Ascending aorta (tissue), 2 donors: ENCODE measurements at regions not wholly inside any gene's neighbourhood (a gene's known extent, or its start where the extent isn't known, plus 50 kb on each side); places are given as distances from the start of the nearest gene placed in this dataset.
A peak's percentile ranks its signal among the peaks of the same experiment; 100 is the strongest.
"Not testable (repeated sequence)": the region's sequence is repeated elsewhere in the genome, so short reads cannot be mapped to it uniquely, and the experiment has no call there.

ENCODE experiments used
- DNase-seq, 2 donors: peaks; one replicate each; pipeline ENCODE4 v3.0.0-alpha.2; 2019; ENCODE audit warnings: low spot score in 2 of 2
- H3K27ac ChIP-seq, 2 donors: fragments of 200-600 bp; sonication (generic); one replicate each; pipeline ENCODE4 v1.5.1; 2016 to 2017; ENCODE audit warnings: mild to moderate bottlenecking in 1 of 2
- H3K27me3 ChIP-seq: fragments of 200-600 bp; sonication (generic); one replicate; pipeline ENCODE4 v1.5.1; 2017
- H3K36me3 ChIP-seq, 2 donors: fragments of 200-600 bp; sonication (generic); one replicate each; pipeline ENCODE4 v1.5.1; 2016
- H3K4me1 ChIP-seq, 2 donors: fragments of 200-600 bp; sonication (generic); one replicate each; pipeline ENCODE4 v1.5.1; 2016 to 2017; ENCODE audit warnings: mild to moderate bottlenecking in 1 of 2
- H3K4me3 ChIP-seq, 2 donors: fragments of 200-600 bp; sonication (generic); one replicate each; pipeline ENCODE4 v1.5.1; 2016 to 2017; ENCODE audit warnings: mild to moderate bottlenecking in 1 of 2
- H3K9me3 ChIP-seq, 2 donors: fragments of 200-600 bp; sonication (generic); one replicate each; pipeline ENCODE4 v1.5.1; 2016
- intact Hi-C: fragments of 100-400 bp; cut with DNase I; formaldehyde crosslinking; loops from one replicate; pipeline ENCODE4 v1.15.1; 2023
- TF ChIP-seq, protein P1 (sequence below), 3 experiments: fragments of 200-600 bp in 2 of 3; fragments of 450-650 bp in 1 of 3; sonication (generic) in 2 of 3; IDR thresholded peaks; one replicate each; pipeline ENCODE4 v1.5.1; 2016 to 2019; ENCODE audit warnings: antibody characterized with exemption in 3 of 3, mild to moderate bottlenecking in 1 of 3, moderate library complexity in 1 of 3

DNA sequence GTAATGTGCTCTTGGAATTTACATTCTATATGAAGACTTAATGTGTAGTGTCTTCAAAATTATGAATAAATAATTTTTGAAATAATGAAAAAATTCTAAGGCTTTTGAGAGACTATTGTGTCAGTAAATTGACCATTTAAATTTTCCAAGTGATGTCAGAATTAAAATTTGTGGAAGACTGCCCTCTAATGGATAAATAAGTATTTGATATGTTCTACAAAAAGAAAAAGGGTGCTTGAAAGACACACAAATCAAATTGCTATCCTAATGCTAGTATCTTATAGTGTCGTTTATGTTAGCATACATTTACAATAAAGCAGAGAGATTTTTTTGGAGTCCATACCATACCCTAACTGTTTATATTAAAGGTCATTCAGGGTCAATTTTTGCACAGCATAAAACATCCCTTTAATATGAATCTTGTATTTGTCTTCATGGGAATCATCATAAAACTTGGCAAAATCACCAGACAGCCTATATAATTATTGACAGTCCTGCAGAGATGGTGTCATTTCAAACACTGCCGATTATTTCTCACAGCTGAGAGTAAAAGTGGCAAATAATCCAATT lies 120.8 kb upstream of the SLC27A6 start:
- Histone ChIP-seq H3K4me3 (no peak overlapping the region), H3K36me3 (no peaks in the 10 kb centered on the region), H3K9me3 (peaks cover 0 to 8% of the 10 kb centered on the region in 2 donors), H3K27me3 (no peaks in the 10 kb centered on the region), H3K27ac (no peak overlapping the region), H3K4me1 (no peaks in the 10 kb centered on the region)
- TF ChIP-seq, protein P1, sequence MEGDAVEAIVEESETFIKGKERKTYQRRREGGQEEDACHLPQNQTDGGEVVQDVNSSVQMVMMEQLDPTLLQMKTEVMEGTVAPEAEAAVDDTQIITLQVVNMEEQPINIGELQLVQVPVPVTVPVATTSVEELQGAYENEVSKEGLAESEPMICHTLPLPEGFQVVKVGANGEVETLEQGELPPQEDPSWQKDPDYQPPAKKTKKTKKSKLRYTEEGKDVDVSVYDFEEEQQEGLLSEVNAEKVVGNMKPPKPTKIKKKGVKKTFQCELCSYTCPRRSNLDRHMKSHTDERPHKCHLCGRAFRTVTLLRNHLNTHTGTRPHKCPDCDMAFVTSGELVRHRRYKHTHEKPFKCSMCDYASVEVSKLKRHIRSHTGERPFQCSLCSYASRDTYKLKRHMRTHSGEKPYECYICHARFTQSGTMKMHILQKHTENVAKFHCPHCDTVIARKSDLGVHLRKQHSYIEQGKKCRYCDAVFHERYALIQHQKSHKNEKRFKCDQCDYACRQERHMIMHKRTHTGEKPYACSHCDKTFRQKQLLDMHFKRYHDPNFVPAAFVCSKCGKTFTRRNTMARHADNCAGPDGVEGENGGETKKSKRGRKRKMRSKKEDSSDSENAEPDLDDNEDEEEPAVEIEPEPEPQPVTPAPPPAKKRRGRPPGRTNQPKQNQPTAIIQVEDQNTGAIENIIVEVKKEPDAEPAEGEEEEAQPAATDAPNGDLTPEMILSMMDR (IDR thresholded peaks at IDR 0.05), result peak in 2 of 3 experiments; percentile 29 to 52
- DNase-seq, result no peak
- intact Hi-C loops, result loop anchor here (2.0 kb wide), 2 partner anchors 178 to 628 kb away; no protein-coding TSS in a partner anchor

- Histone ChIP-seq H3K27ac (no peak overlapping the region), H3K4me1 (no peaks in the 10 kb centered on the region), H3K9me3 (peaks cover 0 to 23% of the 10 kb centered on the region in 2 donors), H3K4me3 (no peak overlapping the region), H3K27me3 (no peaks in the 10 kb centered on the region), H3K36me3 (no peaks in the 10 kb centered on the region)
- TF ChIP-seq, protein P1 (IDR thresholded peaks at IDR 0.05), result no peak
- intact Hi-C loops, result no loop called here
- DNase-seq, result no peak
These were observed 115.2 kb upstream of the SLC27A6 start for GRCh38 chr5:128850049-128850448.

DNA sequence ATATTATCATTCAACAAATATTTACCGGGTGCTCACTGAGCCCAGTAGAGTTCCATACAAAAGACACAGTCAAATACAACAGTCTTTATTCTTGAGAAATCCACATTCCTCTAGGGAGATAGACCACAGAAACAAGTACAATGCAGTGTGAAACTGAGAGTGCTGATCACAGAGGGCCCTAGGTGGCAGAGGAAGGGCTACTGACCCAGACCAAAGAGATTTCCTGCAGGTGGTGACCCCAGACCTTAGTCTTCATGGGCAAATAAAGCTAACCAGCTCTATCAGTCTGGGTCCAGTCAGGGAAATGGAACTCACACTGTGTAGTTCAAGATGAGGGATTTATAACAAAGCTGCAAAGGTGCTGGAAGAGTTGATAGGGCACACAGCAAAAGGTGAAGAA lies 110.4 kb upstream of the SLC27A6 start:
- TF ChIP-seq, protein P1 (IDR thresholded peaks at IDR 0.05), result no peak
- Histone ChIP-seq H3K27ac (no peak overlapping the region), H3K4me1 (no peaks in the 10 kb centered on the region), H3K9me3 (peaks cover 0 to 10% of the 10 kb centered on the region in 2 donors), H3K4me3 (no peak overlapping the region), H3K36me3 (no peaks in the 10 kb centered on the region), H3K27me3 (no peaks in the 10 kb centered on the region)
- DNase-seq, result no peak
- intact Hi-C loops, result no loop called here

DNA sequence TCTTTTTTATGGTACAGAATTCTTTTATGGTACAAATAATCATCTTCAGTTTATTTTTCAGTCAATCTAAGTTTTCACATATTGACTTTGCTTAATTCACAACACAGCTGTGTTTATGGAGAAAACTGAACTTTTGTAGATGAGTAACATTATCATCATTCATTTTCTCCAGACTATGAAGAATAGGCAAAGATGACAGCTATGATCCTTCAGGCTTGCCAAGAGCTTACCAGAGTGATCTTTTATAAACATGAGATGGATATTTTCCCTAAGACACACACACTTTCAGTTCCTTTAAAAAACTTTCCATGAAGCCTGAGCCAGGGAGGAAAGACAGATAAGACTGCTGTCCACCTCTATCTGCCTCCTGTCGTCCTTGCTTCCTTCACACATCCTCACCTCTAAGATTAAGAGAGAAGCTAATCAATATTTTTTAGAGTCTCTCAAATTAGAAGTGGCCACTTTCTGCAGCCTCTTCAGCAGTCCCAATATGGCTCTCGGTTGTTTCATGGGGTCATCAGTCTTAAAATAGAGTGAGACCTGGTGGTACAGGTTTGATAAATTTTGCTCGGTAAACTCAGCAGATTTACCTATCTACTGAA lies 108.1 kb upstream of the SLC27A6 start:
- intact Hi-C loops, result no loop called here
- H3K9me3 ChIP-seq, result no peaks in the 10 kb centered on the region
- H3K4me3 ChIP-seq, result no peak overlapping the region
- H3K4me1 ChIP-seq, result no peaks in the 10 kb centered on the region
- H3K36me3 ChIP-seq, result no peaks in the 10 kb centered on the region
- no peak overlapping the region for H3K27ac ChIP-seq
- H3K27me3 ChIP-seq, result no peaks in the 10 kb centered on the region
- no peak for DNase-seq
- TF ChIP-seq, protein P1 (IDR thresholded peaks at IDR 0.05), result no peak

DNA sequence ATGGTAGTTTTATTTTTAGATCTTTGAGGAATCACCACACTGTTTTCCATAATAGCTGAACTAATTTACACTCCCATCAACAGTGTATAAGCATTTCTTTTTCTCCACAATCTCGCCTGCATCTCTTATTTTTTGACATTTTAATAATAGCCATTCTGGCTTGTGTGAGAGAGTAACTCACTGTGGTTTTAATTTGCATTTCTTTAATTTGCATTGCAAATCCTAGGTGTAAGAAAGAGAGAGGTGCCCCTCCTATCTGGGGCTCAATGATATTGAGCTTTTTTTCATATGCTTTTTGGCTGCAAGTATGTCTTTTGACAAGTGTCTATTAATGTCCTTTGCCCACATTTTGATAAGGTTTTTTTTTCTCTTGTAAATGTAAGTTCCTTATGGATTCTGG lies 106.3 kb upstream of the SLC27A6 start:
- TF ChIP-seq, protein P1 (IDR thresholded peaks at IDR 0.05), result no peak
- no peaks in the 10 kb centered on the region for H3K36me3 ChIP-seq
- DNase-seq, result no peak
- no peaks in the 10 kb centered on the region for H3K9me3 ChIP-seq
- intact Hi-C loops, result no loop called here
- no peaks in the 10 kb centered on the region for H3K27me3 ChIP-seq
- H3K27ac ChIP-seq, result no peak overlapping the region
- no peak overlapping the region for H3K4me3 ChIP-seq
- H3K4me1 ChIP-seq, result no peaks in the 10 kb centered on the region

- H3K27ac ChIP-seq, intact Hi-C loops, DNase-seq, H3K36me3 ChIP-seq, H3K27me3 ChIP-seq, H3K4me3 ChIP-seq, H3K4me1 ChIP-seq, H3K9me3 ChIP-seq: not testable (repeated sequence)
These were observed 104.1 kb upstream of the SLC27A6 start for GRCh38 chr5:128861155-128861554.
